SK-N-SH treated with all-trans-retinoic acid at 6 μM for 48 hours (cell line): ENCODE measurements at regions not wholly inside any gene's neighbourhood (a gene's known extent, or its start where the extent isn't known, plus 50 kb on each side); places are given as distances from the start of the nearest gene placed in this dataset.

Source experiments
- ATAC-seq: fragments of 200-7000 bp; cut with Tn5 transposase; 3 replicates; pipeline ENCODE4 v1.9.1; 2020; ENCODE audit warnings: mild to moderate bottlenecking, moderate library complexity
- ARNTL ChIP-seq: fragments of 450-650 bp; formaldehyde crosslinking; IDR thresholded peaks from 2 replicates; pipeline ENCODE4 v1.5.0; 2020; ENCODE audit warnings: low read depth, mild to moderate bottlenecking, moderate library complexity, borderline replicate concordance
- BACH2 ChIP-seq: fragments of 250-450 bp; sonication (Bioruptor Pico); IDR thresholded peaks from 2 replicates; pipeline ENCODE4 v1.9.0; 2021; ENCODE audit warnings: mild to moderate bottlenecking, borderline replicate concordance
- CSDC2 ChIP-seq: fragments of 250-450 bp; sonication (Bioruptor Pico); IDR thresholded peaks from 2 replicates; pipeline ENCODE4 v1.5.0; 2020; ENCODE audit warnings: mild to moderate bottlenecking, moderate library complexity
- ESRRG ChIP-seq: fragments of 250-450 bp; sonication (Bioruptor Pico); IDR thresholded peaks from 2 replicates; pipeline ENCODE4 v1.6.1; 2021; ENCODE audit warnings: mild to moderate bottlenecking
- GLIS3 ChIP-seq: fragments of 250-450 bp; sonication (Bioruptor Pico); IDR thresholded peaks from 2 replicates; pipeline ENCODE4 v1.5.0; 2020; ENCODE audit warnings: mild to moderate bottlenecking, moderate library complexity
- ISL1 ChIP-seq: fragments of 250-450 bp; sonication (Bioruptor Pico); IDR thresholded peaks from 2 replicates; pipeline ENCODE4 v2.1.2; 2022; ENCODE audit warnings: mild to moderate bottlenecking, moderate library complexity
- OSR1 ChIP-seq: fragments of 250-450 bp; sonication (Bioruptor Pico); IDR thresholded peaks from 2 replicates; pipeline ENCODE4 v1.8.0; 2022; ENCODE audit warnings: moderate library complexity, mild to moderate bottlenecking, inconsistent platforms
- PPARA ChIP-seq: fragments of 250-450 bp; sonication (Bioruptor Pico); IDR thresholded peaks from 2 replicates; pipeline ENCODE4 v1.5.0; 2020; ENCODE audit warnings: mild to moderate bottlenecking, borderline replicate concordance
- RARB ChIP-seq: fragments of 250-450 bp; sonication (Bioruptor Pico); IDR thresholded peaks from 2 replicates; pipeline ENCODE4 v1.8.0; 2021; ENCODE audit warnings: mild to moderate bottlenecking, moderate library complexity
- SNAI2 ChIP-seq: fragments of 250-450 bp; sonication (Bioruptor Pico); IDR thresholded peaks from 2 replicates; pipeline ENCODE4 v1.5.0; 2020; ENCODE audit warnings: mild to moderate bottlenecking, moderate library complexity
- TCF4 ChIP-seq: fragments of 250-450 bp; sonication (Bioruptor Pico); IDR thresholded peaks from 2 replicates; pipeline ENCODE4 v1.8.0; 2021; ENCODE audit warnings: mild to moderate bottlenecking, moderate library complexity, borderline replicate concordance
- TOX ChIP-seq: fragments of 250-450 bp; sonication (Bioruptor Pico); IDR thresholded peaks from 2 replicates; pipeline ENCODE4 v1.8.0; 2021; ENCODE audit warnings: mild to moderate bottlenecking, moderate library complexity, borderline replicate concordance
- ZC3H10 ChIP-seq: fragments of 250-450 bp; sonication (Bioruptor Pico); IDR thresholded peaks from 2 replicates; pipeline ENCODE4 v1.5.1; 2021; ENCODE audit warnings: mild to moderate bottlenecking, moderate library complexity
- ZFP3 ChIP-seq: fragments of 250-450 bp; sonication (Bioruptor Pico); IDR thresholded peaks from 2 replicates; pipeline ENCODE4 v1.5.0; 2020; ENCODE audit warnings: mild to moderate bottlenecking, moderate library complexity
- ZFP30 ChIP-seq: fragments of 450-650 bp; formaldehyde crosslinking; IDR thresholded peaks from 2 replicates; pipeline ENCODE4 v1.5.0; 2022; ENCODE audit warnings: mild to moderate bottlenecking, moderate library complexity
- ZNF565 ChIP-seq: fragments of 450-650 bp; formaldehyde crosslinking; conservative IDR thresholded peaks from 2 replicates; pipeline ENCODE4 v1.5.0; 2020; ENCODE audit warnings: low read depth, mild to moderate bottlenecking, moderate library complexity
- ZNF70 ChIP-seq: fragments of 450-650 bp; formaldehyde crosslinking; IDR thresholded peaks from 2 replicates; pipeline ENCODE4 v1.5.0; 2020; ENCODE audit warnings: mild to moderate bottlenecking, moderate library complexity
- ZNF8 ChIP-seq: fragments of 450-650 bp; formaldehyde crosslinking; IDR thresholded peaks from 2 replicates; pipeline ENCODE4 v1.5.0; 2020; ENCODE audit warnings: mild to moderate bottlenecking, moderate library complexity
- TF ChIP-seq, protein P1 (sequence below): fragments of 250-450 bp; sonication (Bioruptor Pico); IDR thresholded peaks from 2 replicates; pipeline ENCODE4 v1.5.1; 2020; ENCODE audit warnings: low read depth, mild to moderate bottlenecking, moderate library complexity
- TF ChIP-seq, protein P2 (sequence below): fragments of 250-450 bp; sonication (Bioruptor Pico); IDR thresholded peaks from 2 replicates; pipeline ENCODE4 v1.8.0; 2021; ENCODE audit warnings: low read depth, mild to moderate bottlenecking, moderate library complexity, borderline replicate concordance
- TF ChIP-seq, protein P3 (sequence below): fragments of 250-450 bp; sonication (Bioruptor Pico); IDR thresholded peaks from 2 replicates; pipeline ENCODE4 v1.8.0; 2020; ENCODE audit warnings: mild to moderate bottlenecking, moderate library complexity, borderline replicate concordance
- TF ChIP-seq, protein P4 (sequence below): fragments of 250-450 bp; sonication (Bioruptor Pico); IDR thresholded peaks from 2 replicates; pipeline ENCODE4 v1.5.1; 2021; ENCODE audit warnings: mild to moderate bottlenecking, moderate library complexity

DNA sequence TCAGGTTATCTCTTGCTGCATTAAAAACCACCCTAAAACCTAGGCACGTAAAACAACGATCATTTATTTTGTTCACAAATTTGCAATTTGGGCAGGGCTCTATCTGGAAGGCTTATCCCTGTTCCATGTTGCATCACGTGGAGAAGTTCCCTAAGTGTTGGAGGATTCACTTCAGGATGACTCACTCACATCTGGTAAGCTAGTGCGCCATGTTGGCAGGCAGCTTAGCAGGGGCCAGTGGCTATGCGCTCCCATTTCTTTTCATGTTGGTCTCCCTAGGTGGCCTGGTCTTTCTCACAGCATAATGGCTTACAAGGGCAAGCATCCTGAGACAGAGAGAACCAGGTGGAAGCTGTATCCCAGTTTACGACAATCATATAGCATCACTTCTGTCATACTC is 226.8 kb downstream of the BLID start:
- ATAC-seq: no peak
- no peak for TF ChIP-seq BACH2
- TF ChIP-seq SNAI2 (CRISPR knock-in tag): no peak
- TF ChIP-seq ZFP3: no peak
- no peak for TF ChIP-seq PPARA (CRISPR knock-in tag)
- TF ChIP-seq ZNF8 (CRISPR knock-in tag): no peak
- TF ChIP-seq ZC3H10: no peak

DNA sequence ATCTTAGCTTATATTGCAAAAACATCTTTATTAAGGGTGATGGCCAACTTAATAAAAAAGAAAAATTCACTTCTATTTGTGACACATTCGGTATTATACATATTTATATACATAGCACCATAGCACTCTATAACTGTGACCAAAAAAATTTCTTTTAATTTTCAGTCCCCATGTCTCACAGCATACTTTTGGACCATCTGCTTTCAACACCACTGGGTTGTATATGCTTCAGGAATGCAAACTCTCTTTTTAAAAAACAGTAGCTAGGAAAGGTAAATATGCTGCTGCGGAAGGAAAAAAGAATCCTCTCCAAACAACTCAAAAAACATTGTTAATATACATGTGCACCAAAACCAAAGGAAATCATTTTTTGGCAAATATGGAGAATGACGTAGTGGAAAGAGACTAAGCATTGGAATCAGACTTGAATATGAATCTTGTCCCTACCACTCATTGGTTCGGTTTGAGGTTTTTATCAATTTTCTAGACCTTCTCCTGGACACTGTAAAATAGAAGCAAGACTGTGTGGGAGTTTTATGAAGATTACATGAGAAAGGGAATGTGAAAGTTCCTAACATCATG is 227.9 kb downstream of the BLID start:
- ATAC-seq: no peak
- TF ChIP-seq ZC3H10: no peak
- no peak for TF ChIP-seq ARNTL (CRISPR knock-in tag)
- TF ChIP-seq TOX (CRISPR knock-in tag): no peak
- TF ChIP-seq, protein P1, sequence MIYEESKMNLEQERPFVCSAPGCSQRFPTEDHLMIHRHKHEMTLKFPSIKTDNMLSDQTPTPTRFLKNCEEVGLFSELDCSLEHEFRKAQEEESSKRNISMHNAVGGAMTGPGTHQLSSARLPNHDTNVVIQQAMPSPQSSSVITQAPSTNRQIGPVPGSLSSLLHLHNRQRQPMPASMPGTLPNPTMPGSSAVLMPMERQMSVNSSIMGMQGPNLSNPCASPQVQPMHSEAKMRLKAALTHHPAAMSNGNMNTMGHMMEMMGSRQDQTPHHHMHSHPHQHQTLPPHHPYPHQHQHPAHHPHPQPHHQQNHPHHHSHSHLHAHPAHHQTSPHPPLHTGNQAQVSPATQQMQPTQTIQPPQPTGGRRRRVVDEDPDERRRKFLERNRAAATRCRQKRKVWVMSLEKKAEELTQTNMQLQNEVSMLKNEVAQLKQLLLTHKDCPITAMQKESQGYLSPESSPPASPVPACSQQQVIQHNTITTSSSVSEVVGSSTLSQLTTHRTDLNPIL: no peak
- TF ChIP-seq ZFP3: no peak
- TF ChIP-seq ZNF565 (CRISPR knock-in tag): no peak
- TF ChIP-seq, protein P2, sequence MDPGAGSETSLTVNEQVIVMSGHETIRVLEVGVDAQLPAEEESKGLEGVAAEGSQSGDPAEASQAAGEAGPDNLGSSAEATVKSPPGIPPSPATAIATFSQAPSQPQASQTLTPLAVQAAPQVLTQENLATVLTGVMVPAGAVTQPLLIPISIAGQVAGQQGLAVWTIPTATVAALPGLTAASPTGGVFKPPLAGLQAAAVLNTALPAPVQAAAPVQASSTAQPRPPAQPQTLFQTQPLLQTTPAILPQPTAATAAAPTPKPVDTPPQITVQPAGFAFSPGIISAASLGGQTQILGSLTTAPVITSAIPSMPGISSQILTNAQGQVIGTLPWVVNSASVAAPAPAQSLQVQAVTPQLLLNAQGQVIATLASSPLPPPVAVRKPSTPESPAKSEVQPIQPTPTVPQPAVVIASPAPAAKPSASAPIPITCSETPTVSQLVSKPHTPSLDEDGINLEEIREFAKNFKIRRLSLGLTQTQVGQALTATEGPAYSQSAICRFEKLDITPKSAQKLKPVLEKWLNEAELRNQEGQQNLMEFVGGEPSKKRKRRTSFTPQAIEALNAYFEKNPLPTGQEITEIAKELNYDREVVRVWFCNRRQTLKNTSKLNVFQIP (CRISPR knock-in tag): no peak
- no peak for TF ChIP-seq ZNF8 (CRISPR knock-in tag)
- TF ChIP-seq RARB: no peak
- no peak for TF ChIP-seq TCF4 (CRISPR knock-in tag)
- TF ChIP-seq ESRRG (CRISPR knock-in tag): no peak
- TF ChIP-seq, protein P3, sequence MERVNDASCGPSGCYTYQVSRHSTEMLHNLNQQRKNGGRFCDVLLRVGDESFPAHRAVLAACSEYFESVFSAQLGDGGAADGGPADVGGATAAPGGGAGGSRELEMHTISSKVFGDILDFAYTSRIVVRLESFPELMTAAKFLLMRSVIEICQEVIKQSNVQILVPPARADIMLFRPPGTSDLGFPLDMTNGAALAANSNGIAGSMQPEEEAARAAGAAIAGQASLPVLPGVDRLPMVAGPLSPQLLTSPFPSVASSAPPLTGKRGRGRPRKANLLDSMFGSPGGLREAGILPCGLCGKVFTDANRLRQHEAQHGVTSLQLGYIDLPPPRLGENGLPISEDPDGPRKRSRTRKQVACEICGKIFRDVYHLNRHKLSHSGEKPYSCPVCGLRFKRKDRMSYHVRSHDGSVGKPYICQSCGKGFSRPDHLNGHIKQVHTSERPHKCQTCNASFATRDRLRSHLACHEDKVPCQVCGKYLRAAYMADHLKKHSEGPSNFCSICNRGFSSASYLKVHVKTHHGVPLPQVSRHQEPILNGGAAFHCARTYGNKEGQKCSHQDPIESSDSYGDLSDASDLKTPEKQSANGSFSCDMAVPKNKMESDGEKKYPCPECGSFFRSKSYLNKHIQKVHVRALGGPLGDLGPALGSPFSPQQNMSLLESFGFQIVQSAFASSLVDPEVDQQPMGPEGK (CRISPR knock-in tag): no peak
- TF ChIP-seq GLIS3 (CRISPR knock-in tag): no peak
- TF ChIP-seq CSDC2 (CRISPR knock-in tag): no peak
- TF ChIP-seq PPARA (CRISPR knock-in tag): no peak
- TF ChIP-seq, protein P4, sequence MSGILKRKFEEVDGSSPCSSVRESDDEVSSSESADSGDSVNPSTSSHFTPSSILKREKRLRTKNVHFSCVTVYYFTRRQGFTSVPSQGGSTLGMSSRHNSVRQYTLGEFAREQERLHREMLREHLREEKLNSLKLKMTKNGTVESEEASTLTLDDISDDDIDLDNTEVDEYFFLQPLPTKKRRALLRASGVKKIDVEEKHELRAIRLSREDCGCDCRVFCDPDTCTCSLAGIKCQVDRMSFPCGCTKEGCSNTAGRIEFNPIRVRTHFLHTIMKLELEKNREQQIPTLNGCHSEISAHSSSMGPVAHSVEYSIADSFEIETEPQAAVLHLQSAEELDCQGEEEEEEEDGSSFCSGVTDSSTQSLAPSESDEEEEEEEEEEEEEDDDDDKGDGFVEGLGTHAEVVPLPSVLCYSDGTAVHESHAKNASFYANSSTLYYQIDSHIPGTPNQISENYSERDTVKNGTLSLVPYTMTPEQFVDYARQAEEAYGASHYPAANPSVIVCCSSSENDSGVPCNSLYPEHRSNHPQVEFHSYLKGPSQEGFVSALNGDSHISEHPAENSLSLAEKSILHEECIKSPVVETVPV: no peak

DNA sequence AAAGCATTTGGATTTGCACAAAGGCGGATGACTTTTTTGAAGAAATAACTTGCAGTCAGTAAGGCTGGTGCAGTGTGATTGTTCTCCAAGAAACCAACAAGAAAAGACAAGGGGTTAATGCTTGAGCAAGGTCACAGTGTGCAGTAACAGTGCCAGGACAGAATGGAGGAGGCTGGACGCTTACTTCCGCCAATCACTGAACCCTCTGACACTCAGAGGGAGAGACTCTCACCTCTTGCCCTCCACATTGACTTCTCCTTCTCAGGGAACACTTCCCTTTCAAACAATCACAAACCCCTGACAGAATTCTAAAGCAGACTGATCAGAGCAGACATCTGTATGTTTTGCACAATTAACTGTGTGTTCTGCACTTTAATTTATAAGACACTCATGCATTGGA is 228.4 kb downstream of the BLID start:
- TF ChIP-seq RARB: no peak
- TF ChIP-seq PPARA (CRISPR knock-in tag): no peak
- no peak for TF ChIP-seq TCF4 (CRISPR knock-in tag)
- no peak for TF ChIP-seq ISL1
- TF ChIP-seq ZNF70 (CRISPR knock-in tag): no peak
- TF ChIP-seq ZNF565 (CRISPR knock-in tag): no peak
- TF ChIP-seq ARNTL (CRISPR knock-in tag): no peak
- ATAC-seq: no peak

DNA sequence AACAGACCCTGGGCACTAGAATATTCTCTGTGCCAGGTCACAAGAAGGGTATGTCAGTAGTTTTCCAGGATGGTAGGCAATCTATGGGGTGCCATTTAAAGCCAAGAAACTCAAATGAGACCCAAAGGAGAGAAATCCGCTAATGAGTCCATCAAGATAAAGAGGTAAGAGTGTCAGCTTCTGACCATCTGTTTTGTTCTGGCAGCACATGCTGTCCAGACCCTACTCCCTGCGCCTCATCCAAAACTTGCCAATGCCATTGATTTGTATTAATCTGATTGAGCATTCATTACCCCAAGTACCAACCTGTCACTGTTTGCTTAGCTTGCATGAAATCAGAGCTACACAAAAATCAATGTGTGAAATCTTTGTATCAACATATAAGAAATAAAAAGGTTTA is 229.0 kb downstream of the BLID start:
- TF ChIP-seq, protein P3 (CRISPR knock-in tag): no peak
- TF ChIP-seq OSR1 (CRISPR knock-in tag) (no peak), ZFP30 (CRISPR knock-in tag) (no peak), ZNF565 (CRISPR knock-in tag) (no peak), ESRRG (CRISPR knock-in tag) (no peak), TCF4 (CRISPR knock-in tag) (no peak), ZNF70 (CRISPR knock-in tag) (no peak), ARNTL (CRISPR knock-in tag) (no peak), ISL1 (no peak), ZNF8 (CRISPR knock-in tag) (no peak), SNAI2 (CRISPR knock-in tag) (no peak), GLIS3 (CRISPR knock-in tag) (no peak), CSDC2 (CRISPR knock-in tag) (no peak)
- TF ChIP-seq, protein P2 (CRISPR knock-in tag): no peak
- TF ChIP-seq, protein P4: no peak
- no peak for ATAC-seq
